D721Med (cell line): ENCODE measurements at regions not wholly inside any gene's neighbourhood (a gene's known extent, or its start where the extent isn't known, plus 50 kb on each side); places are given as distances from the start of the nearest gene placed in this dataset.

Experiments
- DNase-seq: peaks from one replicate; pipeline ENCODE4 v3.0.0; 2011; ENCODE audit warnings: low spot score; ENCODE audit not compliant: insufficient read length
- FAIRE-seq: peaks from 2 replicates; lab custom pipeline; 2011; peaks lifted over from hg19 to GRCh38; lab: Jason Lieb, UNC
- CTCF ChIP-seq: IDR thresholded peaks from 2 replicates; pipeline ENCODE4 v1.5.1; 2012; ENCODE audit warnings: mild to moderate bottlenecking, control low read depth; ENCODE audit not compliant: insufficient read depth; ENCODE audit errors: missing control alignments

GRCh38 chr5:58074222-58074621 is 385.7 kb downstream of the PLK2 start:
- DNase-seq: no peak
- no peak for FAIRE-seq
- no peak for TF ChIP-seq CTCF

GRCh38 chr5:58073243-58073642 is 386.6 kb downstream of the PLK2 start:
- DNase-seq: no peak
- no peak for FAIRE-seq
- no peak for TF ChIP-seq CTCF

GRCh38 chr5:58072300-58072965 is 387.5 kb downstream of the PLK2 start:
- DNase-seq (no peak), FAIRE-seq (no peak)
- no peak for TF ChIP-seq CTCF

GRCh38 chr5:58071566-58071965 is 388.3 kb downstream of the PLK2 start:
- TF ChIP-seq CTCF: no peak
- no peak for FAIRE-seq
- no peak for DNase-seq

- no peak for FAIRE-seq
- DNase-seq: no peak
- TF ChIP-seq CTCF: no peak
Measured at GRCh38 chr5:58069846-58070245, 390.0 kb downstream of the PLK2 start.

GRCh38 chr5:58069016-58069705 is 390.7 kb downstream of the PLK2 start:
- no peak for DNase-seq
- no peak for FAIRE-seq
- no peak for TF ChIP-seq CTCF

GRCh38 chr5:58066557-58066956 is 393.3 kb downstream of the PLK2 start:
- FAIRE-seq (no peak), DNase-seq (no peak)
- no peak for TF ChIP-seq CTCF
